ENCODE measurements at regions not wholly inside any gene's neighbourhood (a gene's known extent, or its start where the extent isn't known, plus 50 kb on each side); places are given as distances from the start of the nearest gene placed in this dataset.

- DNase-seq: no peak
Observed at GRCh38 chr11:15705891-15706290, 591.2 kb downstream of the INSC start.

- no peak for DNase-seq
Observed at GRCh38 chr11:15707194-15707593, 592.5 kb downstream of the INSC start.

- DNase-seq: no peak
Observed at GRCh38 chr11:15707971-15708370, 593.2 kb downstream of the INSC start.

- no peak for DNase-seq
Observed at GRCh38 chr11:15710580-15711275, 596.0 kb downstream of the INSC start.

GRCh38 chr11:15711311-15711710, 596.6 kb downstream of the INSC start:
- DNase-seq: no peak

GRCh38 chr11:15714641-15715399, 600.1 kb downstream of the INSC start:
- DNase-seq: no peak

GRCh38 chr11:15716550-15716949, 601.8 kb downstream of the INSC start:
- DNase-seq: peak; percentile 2

GRCh38 chr11:15720460-15720859, 605.7 kb downstream of the INSC start:
- no peak for DNase-seq

- DNase-seq: no peak
Observed at GRCh38 chr11:15723966-15724365, 609.2 kb downstream of the INSC start.

- DNase-seq: no peak
Observed at GRCh38 chr11:15724601-15725000, 609.9 kb downstream of the INSC start.

GRCh38 chr11:15725246-15725645, 610.5 kb downstream of the INSC start:
- no peak for DNase-seq

GRCh38 chr11:15726221-15726746, 611.6 kb downstream of the INSC start:
- DNase-seq: no peak

GRCh38 chr11:15726893-15727519, 612.3 kb downstream of the INSC start:
- DNase-seq: no peak

GRCh38 chr11:15727520-15727914, 612.8 kb downstream of the INSC start:
- no peak for DNase-seq

- no peak for DNase-seq
Observed at GRCh38 chr11:15728207-15728606, 613.5 kb downstream of the INSC start.

- no peak for DNase-seq
Observed at GRCh38 chr11:15730263-15730994, 615.7 kb downstream of the INSC start.

- DNase-seq: no peak
Observed at GRCh38 chr11:15730995-15731385, 616.3 kb downstream of the INSC start.

- DNase-seq: no peak
Observed at GRCh38 chr11:15735706-15736105, 620.6 kb downstream of the SOX6 start.

GRCh38 chr11:15737320-15737719, 619.0 kb downstream of the SOX6 start:
- no peak for DNase-seq

GRCh38 chr11:15738931-15739330, 617.4 kb downstream of the SOX6 start:
- no peak for DNase-seq

GRCh38 chr11:15742626-15743519, 613.5 kb downstream of the SOX6 start:
- no peak for DNase-seq

- no peak for DNase-seq
Observed at GRCh38 chr11:15744693-15745092, 611.7 kb downstream of the SOX6 start.

Data from fibroblast of skin of right biceps (primary cell).